KOPT-K1 (cell line): ENCODE measurements at regions not wholly inside any gene's neighbourhood (a gene's known extent, or its start where the extent isn't known, plus 50 kb on each side); places are given as distances from the start of the nearest gene placed in this dataset.

ENCODE experiments used
- H3K27ac ChIP-seq: fragments of 200-600 bp; sonication (generic); 2 replicates; pipeline ENCODE4 v1.5.1; 2016; ENCODE audit warnings: antibody characterized with exemption, mild to moderate bottlenecking, low read depth, low read length; ENCODE audit not compliant: poor library complexity, severe bottlenecking
- H3K36me3 ChIP-seq: fragments of 200-600 bp; sonication (generic); 2 replicates; pipeline ENCODE4 v1.5.1; 2017; ENCODE audit warnings: antibody characterized with exemption, mild to moderate bottlenecking, low read length, moderate library complexity; ENCODE audit not compliant: insufficient read depth
- H3K9me3 ChIP-seq: fragments of 200-600 bp; sonication (generic); 2 replicates; pipeline ENCODE4 v1.5.1; 2017; ENCODE audit warnings: antibody characterized with exemption, low read length, mild to moderate bottlenecking; ENCODE audit not compliant: insufficient read depth, poor library complexity, severe bottlenecking

DNA sequence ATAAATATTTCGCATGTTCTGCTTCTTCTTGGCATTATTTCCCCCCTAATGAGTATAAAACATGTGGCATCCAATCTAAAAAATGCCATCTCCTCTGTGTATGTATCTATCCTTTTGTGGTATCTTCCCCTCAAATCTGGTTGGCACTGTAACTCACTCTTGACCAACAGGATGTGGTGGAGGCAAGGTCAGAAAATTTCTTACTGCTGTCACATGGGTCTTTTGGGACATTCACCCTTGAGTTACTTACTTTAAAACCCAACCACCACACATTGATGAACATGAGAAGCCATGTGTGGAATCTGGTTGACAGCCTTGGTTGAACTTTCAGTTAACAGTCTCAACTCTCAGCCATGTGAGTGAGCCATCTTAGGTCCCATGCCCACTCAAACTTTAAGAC, 516.9 kb downstream of the SLC16A7 start:
- Histone ChIP-seq H3K27ac (no peak overlapping the region), H3K36me3 (no peaks in the 10 kb centered on the region), H3K9me3 (no peaks in the 10 kb centered on the region)

DNA sequence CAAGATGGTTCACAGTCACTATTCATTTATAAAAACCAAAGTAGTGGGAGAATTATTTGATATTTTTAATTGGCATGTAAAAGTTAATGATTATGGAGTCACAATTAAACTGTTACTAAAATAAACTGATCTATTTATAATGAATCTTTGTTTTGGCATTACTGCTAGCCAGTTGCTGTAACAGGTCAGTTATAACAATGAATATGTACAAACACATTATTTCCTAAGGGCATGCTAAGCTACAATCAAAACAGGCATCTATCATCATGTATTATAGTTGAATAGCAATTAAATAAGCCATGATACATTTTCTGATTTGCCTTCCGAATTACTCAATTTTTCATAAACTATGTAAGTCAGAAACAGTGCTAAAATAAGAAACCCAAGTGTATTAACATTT, 518.3 kb downstream of the SLC16A7 start:
- no peaks in the 10 kb centered on the region for H3K9me3 ChIP-seq
- H3K27ac ChIP-seq, result no peak overlapping the region
- no peaks in the 10 kb centered on the region for H3K36me3 ChIP-seq

DNA sequence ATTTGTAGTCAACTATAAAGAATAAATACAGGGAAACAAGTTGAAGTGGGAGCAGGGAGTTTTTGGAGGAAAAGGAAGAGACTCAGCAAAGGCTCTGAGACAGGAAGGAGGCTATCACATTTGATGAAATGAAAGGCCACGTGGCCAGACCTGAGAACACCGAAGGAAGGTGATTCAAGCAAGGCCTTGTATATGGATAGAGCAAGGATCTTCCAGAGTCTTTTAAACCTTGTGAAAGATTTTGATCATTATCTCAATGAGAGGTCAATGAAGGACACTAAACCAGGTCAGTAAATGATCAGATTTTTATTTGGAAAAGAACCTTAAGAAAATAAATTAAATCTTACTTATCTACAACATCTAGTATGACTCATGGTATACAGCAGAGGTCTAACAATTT, 523.5 kb downstream of the SLC16A7 start:
- no peaks in the 10 kb centered on the region for H3K36me3 ChIP-seq
- H3K27ac ChIP-seq, result no peak overlapping the region
- H3K9me3 ChIP-seq, result no peaks in the 10 kb centered on the region

DNA sequence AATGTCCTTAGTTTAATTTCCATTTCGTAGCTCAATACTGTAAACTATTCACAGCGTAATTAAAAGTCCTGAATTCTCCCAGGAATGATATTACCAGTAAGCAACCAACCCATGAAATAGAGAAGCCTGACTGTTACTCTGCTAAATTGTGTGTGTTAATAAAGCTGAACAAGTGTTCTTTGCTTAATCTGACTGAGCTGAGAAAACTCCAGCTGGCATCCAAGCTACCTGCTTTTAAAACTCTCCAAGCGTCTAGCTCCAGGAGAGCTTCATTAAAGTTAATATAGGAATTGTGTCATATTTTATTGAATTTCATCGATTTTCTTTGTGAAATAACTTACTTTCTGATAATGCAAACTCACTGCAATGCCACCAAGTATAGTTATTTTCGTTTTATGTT, 524.4 kb downstream of the SLC16A7 start:
- Histone ChIP-seq H3K27ac (no peak overlapping the region), H3K36me3 (no peaks in the 10 kb centered on the region), H3K9me3 (no peaks in the 10 kb centered on the region)

DNA sequence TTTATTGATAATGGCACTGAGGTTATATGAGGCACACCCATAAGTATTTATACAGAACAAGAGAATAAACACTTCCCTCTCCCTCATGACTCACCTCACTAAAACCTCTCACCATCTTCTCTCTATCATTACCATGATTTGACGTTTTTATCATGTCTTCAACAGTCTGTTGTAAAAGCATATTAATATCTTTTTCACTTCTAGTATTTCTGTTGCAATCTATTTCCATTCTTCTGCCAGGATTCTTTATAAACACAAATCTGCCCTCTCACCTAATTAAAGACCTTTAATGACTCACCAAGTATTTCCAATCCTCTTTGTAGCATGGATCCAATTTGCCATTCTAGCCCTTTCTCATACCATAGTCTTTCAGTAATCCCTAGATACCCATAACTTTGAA, 527.7 kb downstream of the SLC16A7 start:
- Histone ChIP-seq H3K36me3 (no peaks in the 10 kb centered on the region), H3K9me3 (no peaks in the 10 kb centered on the region), H3K27ac (no peak overlapping the region)

DNA sequence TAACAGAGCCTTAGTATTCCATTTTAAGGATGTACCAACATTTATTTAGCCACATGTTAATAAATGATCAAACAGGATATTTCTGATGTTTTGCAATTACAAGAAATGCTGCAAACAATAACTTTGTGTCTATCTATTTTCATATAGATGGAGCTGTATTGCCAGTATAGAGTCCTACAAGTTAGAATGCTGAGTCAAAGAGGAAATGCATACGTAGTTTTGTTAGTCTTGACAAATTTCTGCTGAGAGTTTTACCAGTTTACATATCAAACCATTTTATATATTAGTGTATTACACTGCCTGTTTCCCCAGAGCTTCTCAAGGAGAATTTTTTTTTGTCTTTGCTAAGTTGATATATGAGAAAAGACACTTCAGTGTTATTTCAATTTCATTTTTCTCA, 541.7 kb downstream of the SLC16A7 start:
- no peak overlapping the region for H3K27ac ChIP-seq
- no peaks in the 10 kb centered on the region for H3K36me3 ChIP-seq
- H3K9me3 ChIP-seq, result no peaks in the 10 kb centered on the region

DNA sequence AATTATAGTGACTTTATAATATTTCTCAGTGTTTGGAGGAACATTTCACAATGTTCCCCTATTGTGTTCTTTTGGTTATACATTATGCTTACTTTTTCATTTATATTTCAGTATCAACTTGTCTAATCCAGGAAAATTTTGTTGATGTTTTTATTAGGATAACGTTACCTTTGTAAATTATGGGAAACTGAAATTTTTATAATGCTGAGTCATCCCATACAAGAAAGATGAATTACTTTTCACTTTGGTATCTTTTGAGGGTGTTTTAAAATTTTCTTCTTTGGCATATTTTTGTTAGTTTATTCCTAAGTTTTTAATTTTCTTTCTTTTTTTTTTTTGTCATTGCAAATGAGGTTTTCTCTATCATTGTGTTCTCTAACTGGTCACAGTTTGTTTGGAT, 542.7 kb downstream of the SLC16A7 start:
- Histone ChIP-seq H3K9me3 (no peaks in the 10 kb centered on the region), H3K36me3 (no peaks in the 10 kb centered on the region), H3K27ac (no peak overlapping the region)

DNA sequence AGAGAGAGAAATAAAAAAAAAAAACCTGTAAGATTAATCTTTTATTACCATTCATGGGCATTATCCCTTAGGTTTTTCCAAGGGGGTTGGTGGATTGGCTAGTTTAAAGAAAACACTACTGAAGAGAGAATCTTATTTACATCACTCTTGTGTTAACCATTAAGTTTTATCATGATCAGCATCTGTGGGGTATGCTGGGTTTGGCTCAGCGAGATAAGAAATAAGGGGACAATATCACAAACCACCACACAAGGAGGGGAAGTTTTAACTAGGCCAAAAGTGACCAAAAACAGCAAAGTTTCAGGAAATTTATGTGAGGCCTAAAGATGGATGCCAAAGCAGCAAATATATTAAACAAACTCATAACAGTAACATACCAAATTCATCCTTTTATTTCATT, 548.6 kb downstream of the SLC16A7 start:
- no peaks in the 10 kb centered on the region for H3K36me3 ChIP-seq
- no peaks in the 10 kb centered on the region for H3K9me3 ChIP-seq
- no peak overlapping the region for H3K27ac ChIP-seq

DNA sequence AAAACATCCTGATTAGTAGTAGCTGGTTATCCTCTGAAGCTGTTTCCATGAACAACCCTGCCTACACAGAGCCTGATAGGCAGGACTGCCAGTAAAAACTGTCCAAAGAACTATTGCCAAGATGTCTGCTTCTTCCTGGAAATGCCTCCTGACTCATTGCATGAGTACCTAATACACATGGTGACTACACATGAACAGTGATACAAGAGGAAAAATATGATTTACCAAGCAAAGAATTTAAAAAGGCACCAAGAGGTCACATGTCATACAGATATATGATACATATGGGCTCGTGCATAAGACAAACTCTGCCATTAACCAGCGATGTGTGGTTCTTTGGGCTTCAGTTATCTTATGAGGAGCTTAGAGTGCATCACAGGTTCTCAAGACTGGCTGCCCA, 552.3 kb downstream of the SLC16A7 start:
- H3K9me3 ChIP-seq, result no peaks in the 10 kb centered on the region
- no peaks in the 10 kb centered on the region for H3K36me3 ChIP-seq
- H3K27ac ChIP-seq, result no peak overlapping the region

DNA sequence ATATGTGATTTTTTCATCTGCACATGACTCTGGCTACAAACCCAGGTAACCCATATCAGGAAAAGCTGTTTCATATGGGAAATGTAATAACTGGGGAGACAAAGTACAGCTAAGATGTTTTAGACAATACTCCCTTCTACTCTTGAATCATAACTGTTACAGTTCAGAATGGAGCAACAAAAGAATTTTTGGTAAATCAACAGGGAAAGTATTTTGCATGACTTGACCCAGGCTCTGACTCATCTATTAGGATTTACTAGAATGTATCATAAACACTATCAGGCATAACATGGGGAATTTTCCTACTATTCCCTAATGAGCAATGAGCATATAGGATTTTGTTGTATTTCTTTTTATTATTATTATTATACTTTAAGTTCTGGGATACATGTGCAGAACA, 553.0 kb downstream of the SLC16A7 start:
- Histone ChIP-seq H3K27ac (no peak overlapping the region), H3K9me3 (no peaks in the 10 kb centered on the region), H3K36me3 (no peaks in the 10 kb centered on the region)

DNA sequence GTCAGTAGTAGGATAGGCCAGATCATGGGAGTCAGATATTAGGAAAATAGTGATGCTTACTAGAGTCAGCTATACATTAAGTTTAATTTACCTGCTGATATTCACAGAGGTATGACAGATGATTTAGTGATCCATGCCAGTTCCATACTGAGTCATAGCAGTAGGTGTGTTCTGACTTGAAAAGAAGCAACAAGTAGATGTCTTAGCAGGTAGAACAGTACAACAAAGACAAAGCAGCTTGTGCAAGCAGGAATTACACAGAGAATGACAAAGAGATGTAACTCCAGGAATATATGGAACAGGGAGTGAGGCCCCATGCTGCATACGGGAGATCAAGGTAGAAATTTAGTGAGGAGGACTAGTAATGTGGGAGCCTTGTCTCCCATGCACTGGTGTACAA, 556.9 kb downstream of the SLC16A7 start:
- Histone ChIP-seq H3K9me3 (no peaks in the 10 kb centered on the region), H3K27ac (no peak overlapping the region), H3K36me3 (no peaks in the 10 kb centered on the region)

DNA sequence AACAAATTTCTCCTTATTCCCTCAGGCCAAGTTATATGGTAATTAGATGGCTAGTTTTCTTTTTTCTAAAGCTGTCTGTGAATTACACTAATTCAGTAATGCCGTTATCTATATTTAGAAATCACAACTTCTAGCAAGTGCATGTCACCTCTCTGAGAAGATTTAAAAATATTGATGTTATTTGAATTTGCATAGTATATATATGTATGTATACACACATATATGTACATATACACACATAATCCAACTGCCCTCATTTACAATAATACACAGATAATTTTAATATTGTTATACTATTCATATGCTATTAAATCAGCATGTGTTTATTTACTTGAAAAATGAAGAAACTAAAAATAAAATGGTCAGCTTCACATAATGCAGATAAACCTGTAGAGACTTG, 563.9 kb downstream of the SLC16A7 start:
- Histone ChIP-seq H3K9me3 (no peaks in the 10 kb centered on the region), H3K36me3 (no peaks in the 10 kb centered on the region), H3K27ac (no peak overlapping the region)

DNA sequence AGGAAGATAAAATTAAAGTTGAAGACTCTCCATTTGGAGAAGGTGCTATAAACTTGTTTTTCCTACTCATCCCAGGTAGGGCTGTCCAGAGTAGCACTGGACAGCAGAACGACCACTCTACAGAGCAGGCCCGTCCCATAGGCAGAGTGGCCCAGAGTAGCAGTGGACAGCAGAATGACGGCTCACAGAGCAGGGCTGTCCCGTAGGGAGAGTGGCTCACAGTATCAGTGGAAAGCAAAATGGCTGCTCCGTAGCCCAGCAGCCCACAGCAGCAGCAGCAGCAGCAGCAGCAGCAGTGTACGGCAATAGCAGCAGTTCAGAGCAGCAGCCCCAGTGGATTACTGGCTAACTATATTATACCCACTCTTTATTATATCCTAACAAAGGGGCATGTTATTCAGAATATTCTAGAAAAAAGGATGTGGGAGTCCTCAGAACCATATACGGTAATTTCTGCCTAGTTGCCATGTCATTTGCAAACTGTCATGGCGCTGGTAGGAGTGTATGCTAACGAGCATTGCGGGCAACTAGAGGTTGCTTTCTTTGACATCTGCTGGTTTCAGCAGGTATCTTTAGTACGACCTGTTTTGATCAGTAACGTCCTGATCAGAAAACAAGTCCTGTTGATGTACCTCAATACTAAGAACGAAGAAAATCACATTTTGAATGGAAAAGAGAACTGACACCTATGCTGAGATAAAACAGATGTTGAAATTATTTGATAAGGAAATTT, 567.3 kb downstream of the SLC16A7 start:
- Histone ChIP-seq H3K9me3 (no peaks in the 10 kb centered on the region), H3K36me3 (no peaks in the 10 kb centered on the region), H3K27ac (no peak overlapping the region)

DNA sequence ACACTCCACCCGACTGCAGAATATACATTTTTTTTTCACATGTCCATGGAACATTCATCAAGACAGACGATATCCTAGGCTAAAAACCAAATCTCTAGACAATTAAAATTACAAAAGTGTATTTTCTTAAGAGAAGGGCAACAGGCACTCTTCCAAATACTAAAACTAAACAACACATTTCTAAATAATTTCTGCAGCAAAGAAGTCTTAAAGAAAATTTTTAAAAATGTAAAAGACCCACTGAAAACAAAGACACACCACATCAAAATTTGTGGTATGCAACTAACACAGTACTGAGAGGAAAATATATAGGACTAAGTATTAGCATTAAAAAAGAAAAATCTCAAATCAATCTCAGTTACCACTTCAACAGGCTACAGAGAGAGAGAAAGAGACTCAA, 570.0 kb downstream of the SLC16A7 start:
- H3K36me3 ChIP-seq, result no peaks in the 10 kb centered on the region
- no peaks in the 10 kb centered on the region for H3K9me3 ChIP-seq
- no peak overlapping the region for H3K27ac ChIP-seq

DNA sequence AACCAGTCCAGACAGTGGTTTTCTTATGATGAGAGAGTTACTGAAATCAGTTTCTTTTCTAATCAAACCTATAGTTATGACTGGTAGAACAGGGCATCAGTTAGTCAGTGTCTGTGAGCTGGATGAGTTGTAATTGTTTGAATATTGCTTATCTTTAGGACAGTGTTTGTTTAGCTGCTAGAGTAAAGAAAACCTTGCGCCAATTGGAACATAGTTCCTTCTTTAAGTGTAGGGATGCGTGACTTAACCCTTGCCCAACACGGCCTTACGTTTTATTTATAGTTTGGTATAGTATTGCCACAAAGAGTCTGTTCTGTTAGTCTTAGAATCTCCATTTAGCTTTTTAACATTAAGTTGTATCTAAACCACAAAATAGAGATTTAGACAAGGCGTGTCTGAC, 572.6 kb downstream of the SLC16A7 start:
- Histone ChIP-seq H3K9me3 (no peaks in the 10 kb centered on the region), H3K27ac (no peak overlapping the region), H3K36me3 (no peaks in the 10 kb centered on the region)

DNA sequence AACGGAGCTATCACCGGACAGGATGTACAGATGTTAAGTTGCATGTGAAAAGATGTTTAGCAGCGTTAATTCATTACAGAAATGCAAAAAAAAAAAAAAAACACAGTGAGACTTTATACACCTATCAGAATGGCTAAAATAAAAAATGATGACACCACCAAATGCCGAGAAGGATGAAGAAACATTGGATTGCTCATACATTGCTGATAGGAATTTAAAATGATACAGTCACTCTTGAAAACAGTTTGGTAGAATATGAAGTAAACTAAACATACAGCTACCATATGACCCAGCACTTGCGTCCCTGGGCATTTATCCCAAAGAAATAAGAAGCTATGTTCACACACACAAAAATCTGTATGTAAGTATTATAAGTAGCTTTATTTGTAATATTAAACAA, 574.1 kb downstream of the SLC16A7 start:
- no peaks in the 10 kb centered on the region for H3K9me3 ChIP-seq
- no peaks in the 10 kb centered on the region for H3K36me3 ChIP-seq

More for the DNA sequence above, 574.1 kb downstream of the SLC16A7 start:
- H3K27ac ChIP-seq, result no peak overlapping the region
